SK-N-SH treated with all-trans-retinoic acid at 6 μM for 48 hours (cell line): ENCODE measurements at regions not wholly inside any gene's neighbourhood (a gene's known extent, or its start where the extent isn't known, plus 50 kb on each side); places are given as distances from the start of the nearest gene placed in this dataset.

Experiments used
- GLIS3 ChIP-seq: fragments of 250-450 bp; sonication (Bioruptor Pico); IDR thresholded peaks from 2 replicates; pipeline ENCODE4 v1.5.0; 2020; ENCODE audit warnings: mild to moderate bottlenecking, moderate library complexity
- OSR1 ChIP-seq: fragments of 250-450 bp; sonication (Bioruptor Pico); IDR thresholded peaks from 2 replicates; pipeline ENCODE4 v1.8.0; 2022; ENCODE audit warnings: moderate library complexity, mild to moderate bottlenecking, inconsistent platforms
- TCF4 ChIP-seq: fragments of 250-450 bp; sonication (Bioruptor Pico); IDR thresholded peaks from 2 replicates; pipeline ENCODE4 v1.8.0; 2021; ENCODE audit warnings: mild to moderate bottlenecking, moderate library complexity, borderline replicate concordance
- TSHZ2 ChIP-seq: fragments of 250-450 bp; sonication (Bioruptor Pico); IDR thresholded peaks from 2 replicates; pipeline ENCODE4 v1.5.0; 2020; ENCODE audit warnings: mild to moderate bottlenecking, moderate library complexity
- ZC3H10 ChIP-seq: fragments of 250-450 bp; sonication (Bioruptor Pico); IDR thresholded peaks from 2 replicates; pipeline ENCODE4 v1.5.1; 2021; ENCODE audit warnings: mild to moderate bottlenecking, moderate library complexity
- ZFP30 ChIP-seq: fragments of 450-650 bp; formaldehyde crosslinking; IDR thresholded peaks from 2 replicates; pipeline ENCODE4 v1.5.0; 2022; ENCODE audit warnings: mild to moderate bottlenecking, moderate library complexity
- ZNF70 ChIP-seq: fragments of 450-650 bp; formaldehyde crosslinking; IDR thresholded peaks from 2 replicates; pipeline ENCODE4 v1.5.0; 2020; ENCODE audit warnings: mild to moderate bottlenecking, moderate library complexity
- ZNF8 ChIP-seq: fragments of 450-650 bp; formaldehyde crosslinking; IDR thresholded peaks from 2 replicates; pipeline ENCODE4 v1.5.0; 2020; ENCODE audit warnings: mild to moderate bottlenecking, moderate library complexity

GRCh38 chr11:130706572-130706971 is 209.7 kb downstream of the SNX19 start:
- TF ChIP-seq GLIS3 (CRISPR knock-in tag) (no peak), ZNF8 (CRISPR knock-in tag) (no peak), TSHZ2 (no peak), ZFP30 (CRISPR knock-in tag) (no peak), TCF4 (CRISPR knock-in tag) (no peak), OSR1 (CRISPR knock-in tag) (no peak), ZC3H10 (no peak), ZNF70 (CRISPR knock-in tag) (no peak)
